Activated effector memory CD4-positive, alpha-beta T cell treated with Interleukin-2 at 50 U/mL for 16 hours (primary cell): ENCODE measurements at regions not wholly inside any gene's neighbourhood (a gene's known extent, or its start where the extent isn't known, plus 50 kb on each side); places are given as distances from the start of the nearest gene placed in this dataset.
"Not testable (repeated sequence)": the region's sequence is repeated elsewhere in the genome, so short reads cannot be mapped to it uniquely, and the experiment has no call there.

Experiments
- DNase-seq: peaks from one replicate; pipeline ENCODE4 v3.0.0-alpha.2; 2020

- no peak for DNase-seq
These were observed 139.1 kb upstream of the TPM1 start for GRCh38 chr15:62903437-62903836.

GRCh38 chr15:62904041-62904910 is 138.3 kb upstream of the TPM1 start:
- DNase-seq, result no peak

- DNase-seq, result no peak
These were observed 135.9 kb upstream of the TPM1 start for GRCh38 chr15:62906627-62907026.

GRCh38 chr15:62907275-62907674 is 135.3 kb upstream of the TPM1 start:
- DNase-seq, result no peak

GRCh38 chr15:62908341-62908740 is 134.2 kb upstream of the TPM1 start:
- not testable (repeated sequence) for DNase-seq

GRCh38 chr15:62909257-62909656 is 133.3 kb upstream of the TPM1 start:
- no peak for DNase-seq

GRCh38 chr15:62912282-62912681 is 130.3 kb upstream of the TPM1 start:
- no peak for DNase-seq

GRCh38 chr15:62912808-62913207 is 129.7 kb upstream of the TPM1 start:
- no peak for DNase-seq

- DNase-seq, result no peak
These were observed 129.3 kb upstream of the TPM1 start for GRCh38 chr15:62913246-62913645.

GRCh38 chr15:62914461-62915079 is 128.0 kb upstream of the TPM1 start:
- DNase-seq, result no peak

GRCh38 chr15:62920682-62921502 is 121.7 kb upstream of the TPM1 start:
- no peak for DNase-seq

- DNase-seq, result no peak
These were observed 120.0 kb upstream of the TPM1 start for GRCh38 chr15:62922514-62922913.

- DNase-seq, result no peak
These were observed 116.7 kb upstream of the TPM1 start for GRCh38 chr15:62925875-62926274.

- DNase-seq, result no peak
These were observed 115.4 kb upstream of the TPM1 start for GRCh38 chr15:62927196-62927595.

GRCh38 chr15:62927836-62928235 is 114.7 kb upstream of the TPM1 start:
- DNase-seq, result no peak

GRCh38 chr15:62928242-62928999 is 114.1 kb upstream of the TPM1 start:
- DNase-seq, result no peak

GRCh38 chr15:62929000-62929357 is 113.6 kb upstream of the TPM1 start:
- no peak for DNase-seq

GRCh38 chr15:62931650-62932049 is 110.9 kb upstream of the TPM1 start:
- no peak for DNase-seq

GRCh38 chr15:62932436-62932835 is 110.1 kb upstream of the TPM1 start:
- no peak for DNase-seq

- DNase-seq, result no peak
These were observed 109.2 kb upstream of the TPM1 start for GRCh38 chr15:62933386-62933785.

GRCh38 chr15:62934236-62934971 is 108.1 kb upstream of the TPM1 start:
- DNase-seq, result no peak
